ENCODE measurements at regions not wholly inside any gene's neighbourhood (a gene's known extent, or its start where the extent isn't known, plus 50 kb on each side); places are given as distances from the start of the nearest gene placed in this dataset.

GRCh38 chr4:3642056-3642630, 109.9 kb upstream of the LRPAP1 start:
- intact Hi-C loops (cut with DNase I; ENCODE audit: low total_unique reads) = no loop called here
- no peak overlapping the region for H3K4me3 ChIP-seq (ENCODE audit: low read depth, poor library complexity, severe bottlenecking)
- no peak for DNase-seq (ENCODE audit: low spot score in 2 of 2)
- no peak for TF ChIP-seq POLR2A (IDR thresholded peaks at IDR 0.05)
- TF ChIP-seq, protein P1, sequence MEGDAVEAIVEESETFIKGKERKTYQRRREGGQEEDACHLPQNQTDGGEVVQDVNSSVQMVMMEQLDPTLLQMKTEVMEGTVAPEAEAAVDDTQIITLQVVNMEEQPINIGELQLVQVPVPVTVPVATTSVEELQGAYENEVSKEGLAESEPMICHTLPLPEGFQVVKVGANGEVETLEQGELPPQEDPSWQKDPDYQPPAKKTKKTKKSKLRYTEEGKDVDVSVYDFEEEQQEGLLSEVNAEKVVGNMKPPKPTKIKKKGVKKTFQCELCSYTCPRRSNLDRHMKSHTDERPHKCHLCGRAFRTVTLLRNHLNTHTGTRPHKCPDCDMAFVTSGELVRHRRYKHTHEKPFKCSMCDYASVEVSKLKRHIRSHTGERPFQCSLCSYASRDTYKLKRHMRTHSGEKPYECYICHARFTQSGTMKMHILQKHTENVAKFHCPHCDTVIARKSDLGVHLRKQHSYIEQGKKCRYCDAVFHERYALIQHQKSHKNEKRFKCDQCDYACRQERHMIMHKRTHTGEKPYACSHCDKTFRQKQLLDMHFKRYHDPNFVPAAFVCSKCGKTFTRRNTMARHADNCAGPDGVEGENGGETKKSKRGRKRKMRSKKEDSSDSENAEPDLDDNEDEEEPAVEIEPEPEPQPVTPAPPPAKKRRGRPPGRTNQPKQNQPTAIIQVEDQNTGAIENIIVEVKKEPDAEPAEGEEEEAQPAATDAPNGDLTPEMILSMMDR (IDR thresholded peaks at IDR 0.05) = no peak
- WGBS, 2 donors = 95% methylated on average over 66 of the region's 66 CpGs

DNA sequence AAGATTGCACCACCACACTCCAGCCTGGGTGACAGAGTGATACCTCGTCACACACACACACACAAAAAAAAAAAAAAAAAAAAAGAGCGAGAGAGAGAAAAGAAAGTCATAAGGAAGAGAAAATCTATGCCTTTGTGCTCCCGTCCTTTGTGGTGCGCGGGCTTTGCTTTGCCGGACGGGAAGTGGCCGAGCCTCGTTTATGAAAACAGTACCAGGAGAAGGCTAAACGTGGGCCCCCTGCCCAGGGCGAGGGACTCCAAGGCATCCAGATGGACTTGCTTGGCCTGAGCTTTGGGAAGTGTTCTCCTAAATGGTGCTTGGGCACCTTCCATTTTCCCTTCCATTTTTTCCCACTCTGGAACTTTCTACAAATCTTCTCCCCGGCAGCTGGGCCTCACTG, 109.3 kb upstream of the LRPAP1 start:
- 85% methylated on average over 12 of the region's 12 CpGs for WGBS, 2 donors
- H3K4me3 ChIP-seq (ENCODE audit: low read depth, poor library complexity, severe bottlenecking) = no peak overlapping the region
- DNase-seq (ENCODE audit: low spot score in 2 of 2) = no peak
- no peak for TF ChIP-seq POLR2A (IDR thresholded peaks at IDR 0.05)
- TF ChIP-seq, protein P1 (IDR thresholded peaks at IDR 0.05) = no peak
- intact Hi-C loops (cut with DNase I; ENCODE audit: low total_unique reads) = no loop called here

DNA sequence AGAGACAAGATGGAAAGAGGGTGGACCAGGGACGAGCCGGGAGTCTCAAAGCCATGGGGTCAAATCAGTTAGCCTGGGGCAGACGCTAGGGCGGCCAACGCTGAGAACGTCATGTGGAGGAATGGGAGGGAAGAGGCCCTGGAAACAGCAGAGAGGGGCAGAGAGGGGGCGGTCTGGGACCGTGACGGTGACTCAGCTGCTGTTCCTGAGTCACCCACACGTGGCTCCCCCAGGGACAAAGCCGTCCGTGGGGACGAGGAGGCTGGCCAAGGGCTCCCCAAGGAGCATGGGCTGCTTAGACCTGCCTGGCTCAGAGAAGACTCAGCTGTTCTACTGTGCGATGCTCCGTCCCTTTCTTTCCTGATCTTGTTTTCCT, 108.4 kb upstream of the LRPAP1 start:
- 50 to 62% methylated on average over 15 of the region's 15 CpGs for WGBS, 2 donors
- intact Hi-C loops (cut with DNase I; ENCODE audit: low total_unique reads) = no loop called here
- no peak for DNase-seq (ENCODE audit: low spot score in 2 of 2)
- no peak overlapping the region for H3K4me3 ChIP-seq (ENCODE audit: low read depth, poor library complexity, severe bottlenecking)
- TF ChIP-seq, protein P1 (IDR thresholded peaks at IDR 0.05) = no peak
- no peak for TF ChIP-seq POLR2A (IDR thresholded peaks at IDR 0.05)

DNA sequence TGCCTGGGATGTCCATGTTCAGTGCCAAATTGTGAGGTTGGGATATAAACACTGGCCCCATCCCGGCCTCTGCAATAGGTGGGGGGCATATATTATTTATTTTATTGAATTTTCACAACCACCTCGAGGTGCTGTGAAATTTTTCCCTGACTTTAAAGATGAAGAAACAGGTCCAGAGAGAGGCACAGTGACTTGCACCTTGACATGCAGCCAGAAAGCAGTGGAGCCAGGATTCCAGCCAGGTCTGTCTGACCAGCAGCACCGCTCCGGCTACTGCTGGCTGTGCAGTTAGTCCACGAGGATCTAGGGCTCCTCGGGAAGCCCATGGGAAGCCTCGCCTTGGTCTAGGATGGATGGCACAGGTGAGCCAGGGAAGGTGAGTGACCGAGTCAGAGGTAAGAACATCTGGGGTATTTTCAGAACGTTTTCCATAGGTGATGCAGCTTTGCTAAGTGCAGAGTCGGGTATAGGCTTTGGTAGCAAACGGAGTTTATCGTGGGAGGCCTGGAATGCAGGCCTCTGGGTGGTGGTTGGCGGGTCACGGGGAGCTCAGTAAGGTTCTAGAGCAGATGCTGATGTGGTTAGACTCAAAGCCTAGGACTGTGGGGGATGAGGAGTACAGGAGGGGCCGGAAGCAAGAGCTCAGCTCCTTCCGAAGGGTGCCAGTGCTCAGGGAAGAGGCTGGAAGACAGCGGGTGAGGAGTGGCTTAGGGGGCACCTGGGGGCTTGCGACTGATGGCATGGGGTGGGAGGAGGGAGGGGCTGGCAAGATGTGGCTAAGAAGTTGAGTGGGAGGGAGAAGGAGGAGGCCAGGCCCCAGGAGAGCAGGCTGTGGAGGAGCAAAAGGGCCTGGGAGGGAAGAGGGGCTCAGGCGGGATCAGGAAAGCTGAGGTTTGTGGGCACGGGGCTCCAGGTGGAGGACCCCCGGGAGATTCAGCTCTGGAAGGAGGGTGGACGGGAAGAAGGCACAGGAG, 107.7 kb upstream of the LRPAP1 start:
- H3K4me3 ChIP-seq (ENCODE audit: low read depth, poor library complexity, severe bottlenecking) = no peak overlapping the region
- no peak for DNase-seq (ENCODE audit: low spot score in 2 of 2)
- no peak for TF ChIP-seq POLR2A (IDR thresholded peaks at IDR 0.05)
- TF ChIP-seq, protein P1 (IDR thresholded peaks at IDR 0.05) = no peak
- WGBS, 2 donors = 77 to 80% methylated on average over 22 of the region's 22 CpGs
- intact Hi-C loops (cut with DNase I; ENCODE audit: low total_unique reads) = no loop called here

DNA sequence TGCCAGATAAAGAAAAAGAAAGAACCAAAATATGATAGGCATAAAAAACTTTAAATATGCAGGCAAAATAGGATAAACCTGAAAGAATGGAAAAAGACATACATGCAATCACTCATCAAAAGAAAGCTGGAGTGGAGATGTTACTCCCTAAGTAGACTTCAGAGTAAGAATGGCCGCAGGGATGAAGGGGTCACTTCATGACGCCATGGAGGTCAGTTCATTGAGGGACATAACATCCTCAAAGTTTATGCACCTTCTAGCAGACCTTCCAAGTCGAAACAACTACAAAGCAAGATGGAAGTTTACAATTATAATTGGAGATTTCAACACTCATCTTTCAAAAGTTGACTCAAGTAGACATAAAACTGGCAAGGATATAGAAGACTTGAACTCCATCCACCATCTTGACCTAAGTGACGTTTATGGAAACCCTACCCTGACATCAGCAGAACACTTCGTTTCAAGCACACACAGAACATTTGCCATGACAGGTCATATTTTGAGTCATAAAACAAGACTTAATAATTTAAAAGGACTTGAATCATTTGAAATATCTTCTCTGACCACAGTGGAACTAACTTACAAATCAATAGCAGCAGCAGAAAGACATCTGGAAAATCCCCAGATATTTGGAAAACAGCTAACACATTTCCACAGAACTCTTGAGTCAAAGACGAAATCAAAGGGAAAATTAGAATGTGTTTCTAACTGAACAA, 106.0 kb upstream of the LRPAP1 start:
- no peak for DNase-seq (ENCODE audit: low spot score in 2 of 2)
- H3K4me3 ChIP-seq (ENCODE audit: low read depth, poor library complexity, severe bottlenecking) = no peak overlapping the region
- intact Hi-C loops (cut with DNase I; ENCODE audit: low total_unique reads) = no loop called here
- TF ChIP-seq, protein P1 (IDR thresholded peaks at IDR 0.05) = no peak
- no peak for TF ChIP-seq POLR2A (IDR thresholded peaks at IDR 0.05)
- 59 to 67% methylated on average over 6 of the region's 6 CpGs for WGBS, 2 donors

All from lower leg skin (tissue), 4 donors.